Chondrocyte (in vitro differentiated cells): ENCODE measurements at regions not wholly inside any gene's neighbourhood (a gene's known extent, or its start where the extent isn't known, plus 50 kb on each side); places are given as distances from the start of the nearest gene placed in this dataset.

Experiments
- DNase-seq: peaks from one replicate; pipeline ENCODE4 v3.0.0; 2021; ENCODE audit warnings: mixed read lengths, low spot score
- H3K27ac Mint-ChIP-seq: one replicate; pipeline ENCODE4 v1.8.0; 2021; ENCODE audit warnings: mild to moderate bottlenecking, moderate library complexity, mixed read lengths; ENCODE audit not compliant: unreplicated experiment
- H3K27me3 Mint-ChIP-seq: 2 replicates; pipeline ENCODE4 v1.8.0; 2021; ENCODE audit warnings: low read depth, mixed read lengths
- H3K36me3 Mint-ChIP-seq: 2 replicates; pipeline ENCODE4 v1.8.0; 2021; ENCODE audit warnings: low read depth, mixed read lengths
- H3K4me1 Mint-ChIP-seq: 2 replicates; pipeline ENCODE4 v1.8.0; 2021; ENCODE audit warnings: low read depth, mild to moderate bottlenecking, mixed read lengths
- H3K4me3 Mint-ChIP-seq: one replicate; pipeline ENCODE4 v1.8.0; 2021; ENCODE audit warnings: mild to moderate bottlenecking, moderate library complexity, mixed read lengths; ENCODE audit not compliant: unreplicated experiment
- H3K9me3 Mint-ChIP-seq: 2 replicates; pipeline ENCODE4 v1.8.0; 2021; ENCODE audit warnings: low read depth, mixed read lengths
- TF ChIP-seq, protein P1 (sequence below): fragments of 200-600 bp; sonication (generic); IDR thresholded peaks from 2 replicates; pipeline ENCODE4 v1.5.0; 2021; ENCODE audit warnings: antibody characterized with exemption, mild to moderate bottlenecking, moderate library complexity

- DNase-seq = no peak
- Mint-ChIP-seq H3K27ac (no peak overlapping the region), H3K27me3 (peaks cover 8% of the 10 kb centered on the region), H3K4me1 (no peaks in the 10 kb centered on the region), H3K36me3 (no peaks in the 10 kb centered on the region), H3K9me3 (no peaks in the 10 kb centered on the region), H3K4me3 (no peak overlapping the region)
- TF ChIP-seq, protein P1, sequence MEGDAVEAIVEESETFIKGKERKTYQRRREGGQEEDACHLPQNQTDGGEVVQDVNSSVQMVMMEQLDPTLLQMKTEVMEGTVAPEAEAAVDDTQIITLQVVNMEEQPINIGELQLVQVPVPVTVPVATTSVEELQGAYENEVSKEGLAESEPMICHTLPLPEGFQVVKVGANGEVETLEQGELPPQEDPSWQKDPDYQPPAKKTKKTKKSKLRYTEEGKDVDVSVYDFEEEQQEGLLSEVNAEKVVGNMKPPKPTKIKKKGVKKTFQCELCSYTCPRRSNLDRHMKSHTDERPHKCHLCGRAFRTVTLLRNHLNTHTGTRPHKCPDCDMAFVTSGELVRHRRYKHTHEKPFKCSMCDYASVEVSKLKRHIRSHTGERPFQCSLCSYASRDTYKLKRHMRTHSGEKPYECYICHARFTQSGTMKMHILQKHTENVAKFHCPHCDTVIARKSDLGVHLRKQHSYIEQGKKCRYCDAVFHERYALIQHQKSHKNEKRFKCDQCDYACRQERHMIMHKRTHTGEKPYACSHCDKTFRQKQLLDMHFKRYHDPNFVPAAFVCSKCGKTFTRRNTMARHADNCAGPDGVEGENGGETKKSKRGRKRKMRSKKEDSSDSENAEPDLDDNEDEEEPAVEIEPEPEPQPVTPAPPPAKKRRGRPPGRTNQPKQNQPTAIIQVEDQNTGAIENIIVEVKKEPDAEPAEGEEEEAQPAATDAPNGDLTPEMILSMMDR = no peak
Observed at GRCh38 chr1:175797576-175797975, 54.2 kb upstream of the TNR start.

GRCh38 chr1:175794586-175794985 is 51.2 kb upstream of the TNR start:
- Mint-ChIP-seq H3K36me3 (no peaks in the 10 kb centered on the region), H3K4me1 (no peaks in the 10 kb centered on the region), H3K4me3 (no peak overlapping the region), H3K27me3 (peaks cover 15% of the 10 kb centered on the region), H3K27ac (no peak overlapping the region), H3K9me3 (no peaks in the 10 kb centered on the region)
- no peak for DNase-seq
- TF ChIP-seq, protein P1 = no peak

- TF ChIP-seq, protein P1 = no peak
- H3K27me3 Mint-ChIP-seq = peaks cover 17% of the 10 kb centered on the region
- H3K36me3 Mint-ChIP-seq = no peaks in the 10 kb centered on the region
- H3K27ac Mint-ChIP-seq = no peak overlapping the region
- no peak overlapping the region for H3K4me3 Mint-ChIP-seq
- no peaks in the 10 kb centered on the region for H3K9me3 Mint-ChIP-seq
- no peaks in the 10 kb centered on the region for H3K4me1 Mint-ChIP-seq
- no peak for DNase-seq
Observed at GRCh38 chr1:175793617-175794016, 50.2 kb upstream of the TNR start.
